ENCODE measurements at regions not wholly inside any gene's neighbourhood (a gene's known extent, or its start where the extent isn't known, plus 50 kb on each side); places are given as distances from the start of the nearest gene placed in this dataset.

DNA sequence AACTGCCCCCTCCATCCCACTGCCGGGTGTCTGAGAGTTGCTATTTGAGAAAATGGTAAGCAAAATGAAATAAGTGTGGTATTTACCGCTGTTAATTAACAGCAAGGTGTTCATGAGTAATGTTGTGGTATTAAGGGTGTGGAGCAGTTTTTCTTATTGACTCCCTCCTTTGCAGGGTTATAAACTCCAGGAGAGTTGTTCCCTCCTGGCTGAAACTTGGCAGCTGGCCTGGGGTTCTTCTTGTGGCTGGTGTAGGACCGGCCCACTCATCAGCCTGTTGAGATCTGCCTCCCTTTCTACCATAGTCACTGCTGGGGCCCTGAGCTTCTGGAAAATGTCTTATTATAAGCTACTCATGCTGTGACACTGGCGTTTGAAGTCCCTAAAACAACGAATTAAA, 128.6 kb downstream of the SOX9 start:
- no peak overlapping the region for H3K27ac ChIP-seq
- TF ChIP-seq, protein P1, sequence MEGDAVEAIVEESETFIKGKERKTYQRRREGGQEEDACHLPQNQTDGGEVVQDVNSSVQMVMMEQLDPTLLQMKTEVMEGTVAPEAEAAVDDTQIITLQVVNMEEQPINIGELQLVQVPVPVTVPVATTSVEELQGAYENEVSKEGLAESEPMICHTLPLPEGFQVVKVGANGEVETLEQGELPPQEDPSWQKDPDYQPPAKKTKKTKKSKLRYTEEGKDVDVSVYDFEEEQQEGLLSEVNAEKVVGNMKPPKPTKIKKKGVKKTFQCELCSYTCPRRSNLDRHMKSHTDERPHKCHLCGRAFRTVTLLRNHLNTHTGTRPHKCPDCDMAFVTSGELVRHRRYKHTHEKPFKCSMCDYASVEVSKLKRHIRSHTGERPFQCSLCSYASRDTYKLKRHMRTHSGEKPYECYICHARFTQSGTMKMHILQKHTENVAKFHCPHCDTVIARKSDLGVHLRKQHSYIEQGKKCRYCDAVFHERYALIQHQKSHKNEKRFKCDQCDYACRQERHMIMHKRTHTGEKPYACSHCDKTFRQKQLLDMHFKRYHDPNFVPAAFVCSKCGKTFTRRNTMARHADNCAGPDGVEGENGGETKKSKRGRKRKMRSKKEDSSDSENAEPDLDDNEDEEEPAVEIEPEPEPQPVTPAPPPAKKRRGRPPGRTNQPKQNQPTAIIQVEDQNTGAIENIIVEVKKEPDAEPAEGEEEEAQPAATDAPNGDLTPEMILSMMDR (IDR thresholded peaks at IDR 0.05; ENCODE audit: low read depth, low read length, missing control alignments): no peak

DNA sequence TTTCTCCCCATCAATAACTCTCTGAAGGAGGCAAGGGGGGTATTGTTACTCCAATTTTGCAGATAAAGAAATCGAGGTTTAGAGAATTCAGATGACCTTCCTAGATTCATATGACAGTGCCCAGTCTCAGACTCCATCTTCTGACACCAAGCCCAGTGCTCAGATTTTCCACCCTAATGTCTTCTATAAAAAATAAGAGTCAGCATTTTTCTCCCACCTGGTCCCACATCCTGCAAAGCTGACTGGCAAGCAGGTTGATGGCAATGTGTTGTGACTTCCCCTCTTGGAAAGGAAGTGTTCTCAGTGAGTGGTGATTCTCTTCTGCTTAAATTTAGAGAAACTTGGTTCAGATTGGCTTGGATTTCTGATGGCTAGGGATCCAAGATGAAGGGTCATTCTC, 129.4 kb downstream of the SOX9 start:
- H3K27me3 ChIP-seq (replicated peaks): no peaks in the 10 kb centered on the region
- DNase-seq: no peak
- H3K4me3 ChIP-seq (ENCODE audit: low read depth, low read length): no peak overlapping the region
- TF ChIP-seq, protein P1 (IDR thresholded peaks at IDR 0.05; ENCODE audit: low read depth, low read length, missing control alignments): no peak
- in situ Hi-C loops (cut with HindIII; ENCODE audit: low pct_ligation_motif_present, low sequenced_read_pairs): no loop called here
- no peaks in the 10 kb centered on the region for H3K36me3 ChIP-seq (replicated peaks)
- H3K27ac ChIP-seq: no peak overlapping the region

More for the DNA sequence above, 128.6 kb downstream of the SOX9 start:
- no peak overlapping the region for H3K4me3 ChIP-seq (ENCODE audit: low read depth, low read length)
- DNase-seq: no peak
- in situ Hi-C loops (cut with HindIII; ENCODE audit: low pct_ligation_motif_present, low sequenced_read_pairs): no loop called here
- no peaks in the 10 kb centered on the region for H3K27me3 ChIP-seq (replicated peaks)
- no peaks in the 10 kb centered on the region for H3K36me3 ChIP-seq (replicated peaks)

DNA sequence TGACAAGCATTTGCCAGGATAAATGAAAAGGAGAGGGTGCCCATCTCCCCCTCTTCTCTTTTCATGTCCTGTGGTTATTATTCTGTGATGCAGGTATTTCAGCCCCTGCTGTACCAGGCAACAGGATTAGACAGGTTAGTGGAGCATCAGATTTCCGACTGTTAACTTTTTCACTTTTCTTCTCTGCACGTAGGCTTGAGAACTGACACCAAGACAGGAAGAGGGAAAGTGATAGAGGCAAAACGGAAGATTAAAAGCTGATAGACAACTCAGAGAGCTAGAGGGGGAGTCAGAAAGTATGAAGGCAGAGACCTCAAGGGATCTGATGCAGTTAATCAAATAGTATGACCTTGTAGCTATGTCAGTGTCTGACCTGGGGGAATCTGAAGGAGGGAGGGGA, 132.8 kb downstream of the SOX9 start:
- H3K4me3 ChIP-seq (ENCODE audit: low read depth, low read length): no peak overlapping the region
- no peaks in the 10 kb centered on the region for H3K36me3 ChIP-seq (replicated peaks)
- no peak for DNase-seq
- no peak overlapping the region for H3K27ac ChIP-seq
- TF ChIP-seq, protein P1 (IDR thresholded peaks at IDR 0.05; ENCODE audit: low read depth, low read length, missing control alignments): no peak
- in situ Hi-C loops (cut with HindIII; ENCODE audit: low pct_ligation_motif_present, low sequenced_read_pairs): no loop called here
- no peaks in the 10 kb centered on the region for H3K27me3 ChIP-seq (replicated peaks)

DNA sequence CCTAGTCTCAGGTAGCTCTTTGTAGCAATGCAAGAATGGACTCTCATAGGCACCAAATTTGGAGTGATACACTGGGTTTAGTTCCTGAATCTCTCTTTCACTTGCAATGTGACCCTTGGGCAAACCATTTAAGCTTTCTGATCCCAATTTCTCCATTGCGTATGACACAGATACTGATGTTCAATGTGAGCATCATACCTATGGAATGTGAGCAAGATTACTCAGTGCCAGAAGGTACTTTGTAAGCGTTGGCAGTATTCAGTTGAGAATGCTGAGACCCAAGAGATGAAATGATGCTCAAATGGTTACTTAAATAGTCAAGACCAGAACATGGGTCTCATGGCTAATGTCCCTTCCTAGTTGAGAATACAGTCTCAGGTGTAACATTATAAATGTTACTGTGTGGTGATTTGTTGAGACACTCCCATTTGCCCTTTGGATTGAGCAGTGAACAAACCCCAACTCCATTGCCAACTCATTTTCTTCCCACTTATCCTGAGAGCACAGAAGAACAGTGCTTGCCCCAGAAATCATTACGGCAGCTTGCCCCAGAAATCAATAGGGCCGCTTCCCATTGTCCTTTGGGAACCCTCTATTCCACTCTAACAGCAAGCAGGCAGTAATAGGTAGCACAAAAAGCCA, 134.1 kb downstream of the SOX9 start:
- in situ Hi-C loops (cut with HindIII; ENCODE audit: low pct_ligation_motif_present, low sequenced_read_pairs): no loop called here
- no peaks in the 10 kb centered on the region for H3K36me3 ChIP-seq (replicated peaks)

DNA sequence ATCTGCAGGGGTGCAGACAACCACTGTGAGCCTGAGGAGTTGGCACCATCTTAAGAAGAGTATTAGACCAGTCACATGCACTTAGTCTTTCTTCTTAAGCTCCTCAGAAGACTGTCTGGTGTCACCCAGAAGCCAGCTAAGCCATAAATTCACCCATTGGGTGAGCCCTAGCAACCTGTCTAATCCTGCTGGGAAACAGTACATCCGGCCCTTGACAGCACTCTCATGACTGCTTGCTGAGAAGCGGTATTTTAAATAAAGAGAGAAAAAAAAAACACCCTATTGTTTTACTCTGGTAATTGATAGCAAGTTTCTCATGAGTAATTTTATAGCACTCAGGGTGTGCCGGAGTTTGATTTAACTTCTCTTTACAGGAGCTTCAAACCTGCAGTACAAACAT, 134.7 kb downstream of the SOX9 start:
- Histone ChIP-seq H3K4me3 (ENCODE audit: low read depth, low read length) (no peak overlapping the region), H3K36me3 (replicated peaks) (no peaks in the 10 kb centered on the region), H3K27me3 (replicated peaks) (no peaks in the 10 kb centered on the region), H3K27ac (no peak overlapping the region)
- TF ChIP-seq, protein P1 (IDR thresholded peaks at IDR 0.05; ENCODE audit: low read depth, low read length, missing control alignments): no peak
- DNase-seq: no peak
- in situ Hi-C loops (cut with HindIII; ENCODE audit: low pct_ligation_motif_present, low sequenced_read_pairs): no loop called here

More for the DNA sequence above, 134.1 kb downstream of the SOX9 start:
- no peaks in the 10 kb centered on the region for H3K27me3 ChIP-seq (replicated peaks)
- H3K27ac ChIP-seq: no peak overlapping the region
- TF ChIP-seq, protein P1 (IDR thresholded peaks at IDR 0.05; ENCODE audit: low read depth, low read length, missing control alignments): no peak
- no peak overlapping the region for H3K4me3 ChIP-seq (ENCODE audit: low read depth, low read length)
- no peak for DNase-seq

DNA sequence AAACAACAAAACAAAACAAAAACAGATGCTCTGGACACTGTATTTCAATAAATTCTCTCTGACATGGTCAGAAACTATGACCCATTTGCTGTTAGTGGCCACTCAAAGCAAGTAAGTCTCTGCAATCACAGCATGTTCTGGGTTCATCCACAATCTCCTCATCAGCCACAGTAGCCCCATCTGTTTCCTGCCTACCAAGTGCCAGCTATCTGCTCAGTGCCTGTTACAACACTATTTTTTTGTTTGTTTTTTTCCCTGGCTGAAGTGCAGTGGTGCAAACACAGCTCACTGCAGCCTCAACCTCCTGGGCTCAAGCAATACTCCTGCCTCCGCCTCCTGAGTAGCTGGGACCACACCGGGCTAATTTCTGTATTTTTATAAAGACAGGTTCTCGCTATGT, 137.9 kb downstream of the SOX9 start:
- DNase-seq: no peak

More for the DNA sequence above, 137.9 kb downstream of the SOX9 start:
- no peak overlapping the region for H3K4me3 ChIP-seq (ENCODE audit: low read depth, low read length)
- TF ChIP-seq, protein P1 (IDR thresholded peaks at IDR 0.05; ENCODE audit: low read depth, low read length, missing control alignments): no peak
- no peaks in the 10 kb centered on the region for H3K36me3 ChIP-seq (replicated peaks)
- H3K27me3 ChIP-seq (replicated peaks): no peaks in the 10 kb centered on the region
- H3K27ac ChIP-seq: no peak overlapping the region
- in situ Hi-C loops (cut with HindIII; ENCODE audit: low pct_ligation_motif_present, low sequenced_read_pairs): no loop called here

Measured in brain microvascular endothelial cell (primary cell).